Progenitor cell of endocrine pancreas (in vitro differentiated cells): ENCODE measurements at regions not wholly inside any gene's neighbourhood (a gene's known extent, or its start where the extent isn't known, plus 50 kb on each side); places are given as distances from the start of the nearest gene placed in this dataset.
"Not testable (repeated sequence)": the region's sequence is repeated elsewhere in the genome, so short reads cannot be mapped to it uniquely, and the experiment has no call there.

Experiments used
- DNase-seq: peaks from one replicate; pipeline ENCODE4 v3.0.0; 2021; ENCODE audit warnings: low spot score; ENCODE audit not compliant: unreplicated experiment
- H3K27ac Mint-ChIP-seq: 2 replicates; pipeline ENCODE4 v1.8.0; 2021; ENCODE audit warnings: mild to moderate bottlenecking, moderate library complexity, mixed read lengths
- H3K27me3 Mint-ChIP-seq: 2 replicates; pipeline ENCODE4 v1.8.0; 2021; ENCODE audit warnings: mixed read lengths
- H3K36me3 Mint-ChIP-seq: 2 replicates; pipeline ENCODE4 v1.8.0; 2022; ENCODE audit warnings: mixed read lengths; ENCODE audit not compliant: insufficient read depth
- H3K4me1 Mint-ChIP-seq: 2 replicates; pipeline ENCODE4 v1.8.0; 2021; ENCODE audit warnings: low read depth, mixed read lengths
- H3K4me3 Mint-ChIP-seq: 2 replicates; pipeline ENCODE4 v1.8.0; 2021; ENCODE audit warnings: low read depth, mild to moderate bottlenecking, moderate library complexity, mixed read lengths
- H3K9me3 Mint-ChIP-seq: 2 replicates; pipeline ENCODE4 v1.8.0; 2021; ENCODE audit warnings: low read depth, mixed read lengths
- CTCF ChIP-seq: fragments of 200-600 bp; sonication (generic); IDR thresholded peaks from one replicate; pipeline ENCODE4 v1.5.0; 2021; ENCODE audit warnings: antibody characterized with exemption, mild to moderate bottlenecking; ENCODE audit not compliant: unreplicated experiment

GRCh38 chr15:28459279-28459678, 73.5 kb downstream of the GOLGA8G start:
- H3K36me3 Mint-ChIP-seq: no peaks in the 10 kb centered on the region
- peaks cover 21% of the 10 kb centered on the region for H3K27me3 Mint-ChIP-seq
- H3K4me3 Mint-ChIP-seq: no peak overlapping the region
- no peaks in the 10 kb centered on the region for H3K4me1 Mint-ChIP-seq
- TF ChIP-seq CTCF: no peak
- H3K27ac Mint-ChIP-seq: no peak overlapping the region
- DNase-seq: no peak
- H3K9me3 Mint-ChIP-seq: no peaks in the 10 kb centered on the region

GRCh38 chr15:28457396-28457932, 75.3 kb downstream of the GOLGA8G start:
- H3K4me1 Mint-ChIP-seq, DNase-seq, H3K27ac Mint-ChIP-seq, H3K4me3 Mint-ChIP-seq, H3K36me3 Mint-ChIP-seq, H3K9me3 Mint-ChIP-seq: not testable (repeated sequence)
- peaks cover 21% of the 10 kb centered on the region for H3K27me3 Mint-ChIP-seq

GRCh38 chr15:28456476-28457395, 76.0 kb downstream of the GOLGA8G start:
- Mint-ChIP-seq H3K27me3 (peaks cover 21% of the 10 kb centered on the region), H3K36me3 (no peaks in the 10 kb centered on the region), H3K27ac (no peak overlapping the region), H3K4me1 (no peaks in the 10 kb centered on the region), H3K4me3 (peak overlapping the region; percentile 55), H3K9me3 (no peaks in the 10 kb centered on the region)
- no peak for TF ChIP-seq CTCF
- no peak for DNase-seq

GRCh38 chr15:28455537-28456475, 77.0 kb downstream of the GOLGA8G start:
- not testable (repeated sequence) for H3K36me3 Mint-ChIP-seq, H3K4me1 Mint-ChIP-seq, H3K27ac Mint-ChIP-seq, H3K9me3 Mint-ChIP-seq, DNase-seq
- H3K4me3 Mint-ChIP-seq: peak overlapping the region; percentile 58
- peaks cover 21% of the 10 kb centered on the region for H3K27me3 Mint-ChIP-seq

- TF ChIP-seq CTCF: peak; percentile 29
- not testable (repeated sequence) for H3K4me1 Mint-ChIP-seq, H3K27ac Mint-ChIP-seq, H3K36me3 Mint-ChIP-seq, H3K9me3 Mint-ChIP-seq
- Mint-ChIP-seq H3K4me3 (peak overlapping the region; percentile 58), H3K27me3 (peaks cover 21% of the 10 kb centered on the region)
- DNase-seq: peak; percentile 31
Observed at GRCh38 chr15:28454751-28455220, 76.3 kb downstream of the GOLGA8F start.
